SU-DHL-6 (cell line): ENCODE measurements at regions not wholly inside any gene's neighbourhood (a gene's known extent, or its start where the extent isn't known, plus 50 kb on each side); places are given as distances from the start of the nearest gene placed in this dataset.

ENCODE experiments used
- H2AFZ ChIP-seq: fragments of 200-600 bp; sonication (generic); 2 replicates; pipeline ENCODE4 v1.6.1; 2014; ENCODE audit warnings: low read depth, mild to moderate bottlenecking, moderate library complexity, mixed read lengths, antibody characterized with exemption, low read length; ENCODE audit not compliant: severe bottlenecking
- H3F3A ChIP-seq: fragments of 200-600 bp; shearing (Covaris generic); 2 replicates; pipeline ENCODE4 v1.6.0; 2016; ENCODE audit warnings: antibody characterized with exemption, mild to moderate bottlenecking; ENCODE audit not compliant: insufficient read depth
- H3K27ac ChIP-seq: fragments of 200-600 bp; sonication (generic); 2 replicates; pipeline ENCODE4 v1.5.1; 2016; ENCODE audit warnings: low read depth, mild to moderate bottlenecking, low read length, moderate library complexity, mixed read lengths
- H3K27me3 ChIP-seq: fragments of 200-600 bp; sonication (generic), shearing (Covaris generic); 2 replicates; pipeline ENCODE4 v1.6.0; 2014; ENCODE audit warnings: mild to moderate bottlenecking, low read length
- H3K36me3 ChIP-seq: fragments of 200-600 bp; sonication (generic); 2 replicates; pipeline ENCODE4 v1.6.1; 2014; ENCODE audit warnings: mild to moderate bottlenecking, low read length, mixed read lengths
- H3K4me2 ChIP-seq: fragments of 300-600, 200-600 bp; shearing (Covaris generic), sonication (generic); 2 replicates; pipeline ENCODE4 v1.6.0; 2014; ENCODE audit warnings: low read length, low read depth, mild to moderate bottlenecking; ENCODE audit not compliant: poor library complexity, severe bottlenecking
- H3K4me3 ChIP-seq: fragments of 200-600 bp; sonication (generic); 2 replicates; pipeline ENCODE4 v1.5.1; 2014; ENCODE audit warnings: antibody characterized with exemption, low read length, mild to moderate bottlenecking, mixed read lengths; ENCODE audit not compliant: insufficient read depth, poor library complexity, severe bottlenecking
- H3K79me2 ChIP-seq: fragments of 200-600 bp; sonication (generic); 2 replicates; pipeline ENCODE4 v1.6.1; 2014; ENCODE audit warnings: mild to moderate bottlenecking, low read length, moderate library complexity; ENCODE audit not compliant: insufficient read depth
- H3K9ac ChIP-seq: fragments of 200-600 bp; sonication (generic); 2 replicates; pipeline ENCODE4 v1.7.0; 2014; ENCODE audit warnings: mild to moderate bottlenecking, low read length
- H3K9me2 ChIP-seq: fragments of 200-600 bp; sonication (generic); replicated peaks from 2 replicates; pipeline ENCODE4 v1.6.1; 2014; ENCODE audit warnings: low read length; ENCODE audit not compliant: insufficient read depth
- H3K9me3 ChIP-seq: fragments of 200-600 bp; sonication (generic); 2 replicates; pipeline ENCODE4 v1.6.1; 2014; ENCODE audit warnings: low read length, mixed read lengths; ENCODE audit not compliant: insufficient read depth
- H4K20me1 ChIP-seq: fragments of 200-600 bp; sonication (generic); 2 replicates; pipeline ENCODE4 v1.6.1; 2014; ENCODE audit warnings: low read depth, mild to moderate bottlenecking, antibody characterized with exemption, low read length, moderate library complexity, mixed read lengths
- EZH2phosphoT487 ChIP-seq: fragments of 200-600 bp; sonication (generic), shearing (Covaris generic); conservative IDR thresholded peaks from 2 replicates; pipeline ENCODE4 v1.6.1; 2018; ENCODE audit warnings: mild to moderate bottlenecking, antibody characterized with exemption, low read length, moderate library complexity, mixed read lengths
- TF ChIP-seq, protein P1 (sequence below): fragments of 200-600 bp; sonication (generic); IDR thresholded peaks from one replicate; pipeline ENCODE4 v1.5.1; 2017; ENCODE audit warnings: antibody characterized with exemption, mild to moderate bottlenecking, low read length, moderate library complexity; ENCODE audit not compliant: insufficient read depth, poor library complexity, severe bottlenecking

DNA sequence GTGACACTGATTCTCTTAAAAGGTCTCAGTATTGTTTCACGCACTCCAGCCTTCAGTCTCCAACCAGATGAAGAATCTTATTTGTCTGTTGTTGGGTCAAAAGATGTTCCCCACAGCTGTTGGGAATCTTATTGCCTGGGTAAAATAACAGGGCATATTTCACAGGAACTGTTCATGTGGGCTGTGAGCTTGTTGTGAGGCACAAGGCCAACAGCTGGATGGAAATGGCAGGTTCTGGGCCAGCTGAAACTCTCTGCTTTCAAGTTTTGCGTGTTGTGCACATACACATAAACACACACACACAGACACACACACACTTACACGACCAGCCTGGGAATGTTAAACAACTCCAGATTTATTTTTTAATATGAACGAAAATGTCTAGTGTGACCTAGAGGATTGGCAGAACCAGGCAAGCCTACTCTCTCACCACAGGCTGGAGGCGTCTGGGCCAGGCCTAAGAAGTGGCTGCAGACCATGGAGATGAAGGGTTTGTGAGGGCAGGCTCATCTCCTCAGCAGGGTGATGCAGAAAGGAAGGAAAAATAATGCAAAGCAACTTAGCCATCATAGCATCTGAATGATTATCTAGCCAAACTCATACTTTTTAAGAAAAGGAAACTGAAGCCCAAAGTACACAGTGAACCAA is 357.0 kb downstream of the TTLL7 start:
- Histone ChIP-seq H3K4me3 (no peak overlapping the region), H3K27ac (no peak overlapping the region), H3K27me3 (no peaks in the 10 kb centered on the region), H3K9me2 (no peaks in the 10 kb centered on the region), H3K36me3 (no peaks in the 10 kb centered on the region), H2AFZ (no peak overlapping the region), H3F3A (no peaks in the 10 kb centered on the region), H3K4me2 (no peak overlapping the region), H4K20me1 (no peaks in the 10 kb centered on the region), H3K9me3 (no peaks in the 10 kb centered on the region), H3K79me2 (no peaks in the 10 kb centered on the region), H3K9ac (no peak overlapping the region)
- TF ChIP-seq, protein P1, sequence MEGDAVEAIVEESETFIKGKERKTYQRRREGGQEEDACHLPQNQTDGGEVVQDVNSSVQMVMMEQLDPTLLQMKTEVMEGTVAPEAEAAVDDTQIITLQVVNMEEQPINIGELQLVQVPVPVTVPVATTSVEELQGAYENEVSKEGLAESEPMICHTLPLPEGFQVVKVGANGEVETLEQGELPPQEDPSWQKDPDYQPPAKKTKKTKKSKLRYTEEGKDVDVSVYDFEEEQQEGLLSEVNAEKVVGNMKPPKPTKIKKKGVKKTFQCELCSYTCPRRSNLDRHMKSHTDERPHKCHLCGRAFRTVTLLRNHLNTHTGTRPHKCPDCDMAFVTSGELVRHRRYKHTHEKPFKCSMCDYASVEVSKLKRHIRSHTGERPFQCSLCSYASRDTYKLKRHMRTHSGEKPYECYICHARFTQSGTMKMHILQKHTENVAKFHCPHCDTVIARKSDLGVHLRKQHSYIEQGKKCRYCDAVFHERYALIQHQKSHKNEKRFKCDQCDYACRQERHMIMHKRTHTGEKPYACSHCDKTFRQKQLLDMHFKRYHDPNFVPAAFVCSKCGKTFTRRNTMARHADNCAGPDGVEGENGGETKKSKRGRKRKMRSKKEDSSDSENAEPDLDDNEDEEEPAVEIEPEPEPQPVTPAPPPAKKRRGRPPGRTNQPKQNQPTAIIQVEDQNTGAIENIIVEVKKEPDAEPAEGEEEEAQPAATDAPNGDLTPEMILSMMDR = no peak
- TF ChIP-seq EZH2phosphoT487 = no peak

DNA sequence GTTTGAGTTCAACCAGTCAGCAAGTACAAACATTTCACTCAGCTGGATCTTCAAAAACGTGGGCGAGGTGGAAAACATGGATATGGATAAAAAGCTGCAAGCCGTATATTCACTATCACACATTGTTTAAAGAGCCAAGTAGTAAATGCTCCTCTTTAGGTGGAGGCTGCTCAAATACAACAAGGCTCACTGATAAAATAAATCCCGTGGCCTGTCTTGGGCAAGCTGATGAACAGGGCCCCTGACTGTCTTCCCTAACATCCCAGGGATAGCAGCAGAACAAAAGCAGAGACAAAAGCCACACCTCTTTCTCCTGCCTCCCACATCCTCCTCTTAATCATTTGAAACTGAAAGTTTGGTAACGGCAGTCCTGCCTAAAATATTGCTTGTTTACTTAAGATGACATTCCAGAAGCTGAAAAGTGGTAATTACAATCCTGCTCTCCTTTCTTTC is 357.7 kb downstream of the TTLL7 start:
- H3F3A ChIP-seq = no peaks in the 10 kb centered on the region
- H3K9me2 ChIP-seq = no peaks in the 10 kb centered on the region
- H3K4me2 ChIP-seq = no peak overlapping the region
- H3K36me3 ChIP-seq = no peaks in the 10 kb centered on the region
- H3K9ac ChIP-seq = no peak overlapping the region
- no peaks in the 10 kb centered on the region for H3K79me2 ChIP-seq
- no peak overlapping the region for H3K4me3 ChIP-seq
- TF ChIP-seq, protein P1 = no peak
- no peak for TF ChIP-seq EZH2phosphoT487
- no peak overlapping the region for H3K27ac ChIP-seq
- H4K20me1 ChIP-seq = no peaks in the 10 kb centered on the region
- H2AFZ ChIP-seq = no peak overlapping the region
- H3K27me3 ChIP-seq = no peaks in the 10 kb centered on the region
- H3K9me3 ChIP-seq = no peaks in the 10 kb centered on the region

DNA sequence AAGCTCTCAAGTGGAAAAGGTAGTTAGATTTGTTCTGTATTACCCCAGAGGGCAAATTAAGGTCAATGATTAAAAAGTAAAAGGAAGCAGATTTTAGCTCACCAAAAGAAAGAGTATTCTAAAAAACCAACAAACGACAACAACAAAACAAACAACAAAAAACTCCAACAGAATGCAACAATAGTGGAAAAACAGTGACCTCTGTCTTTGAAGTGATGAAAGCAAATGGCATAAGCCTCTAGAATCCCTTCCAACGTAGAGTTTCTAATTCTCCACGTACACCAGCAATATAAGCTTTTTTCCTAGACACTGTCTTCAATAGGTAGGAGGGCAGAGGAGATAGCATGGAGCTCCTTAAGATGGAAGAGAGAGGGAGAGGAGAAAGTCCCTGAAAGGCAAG is 359.1 kb downstream of the TTLL7 start:
- TF ChIP-seq, protein P1 = no peak
- TF ChIP-seq EZH2phosphoT487 = no peak
- no peak overlapping the region for H2AFZ ChIP-seq
- H3K27me3 ChIP-seq = no peaks in the 10 kb centered on the region
- H3F3A ChIP-seq = no peaks in the 10 kb centered on the region
- no peaks in the 10 kb centered on the region for H3K9me2 ChIP-seq
- H3K4me2 ChIP-seq = no peak overlapping the region
- no peaks in the 10 kb centered on the region for H3K79me2 ChIP-seq
- no peaks in the 10 kb centered on the region for H3K36me3 ChIP-seq
- H3K4me3 ChIP-seq = no peak overlapping the region
- no peak overlapping the region for H3K27ac ChIP-seq
- no peak overlapping the region for H3K9ac ChIP-seq
- H3K9me3 ChIP-seq = no peaks in the 10 kb centered on the region
- no peaks in the 10 kb centered on the region for H4K20me1 ChIP-seq
